PC-9 (cell line): ENCODE measurements at regions not wholly inside any gene's neighbourhood (a gene's known extent, or its start where the extent isn't known, plus 50 kb on each side); places are given as distances from the start of the nearest gene placed in this dataset.

Experiments used
- EZH2 ChIP-seq: fragments of 200-600 bp; sonication (generic); IDR thresholded peaks from 2 replicates; pipeline ENCODE4 v1.8.0; 2017; ENCODE audit warnings: antibody characterized with exemption, low read depth
- TF ChIP-seq, protein P1 (sequence below): fragments of 200-600 bp; sonication (generic); conservative IDR thresholded peaks from 2 replicates; pipeline ENCODE4 v1.6.1; 2017; ENCODE audit warnings: mixed run types, antibody characterized with exemption, mild to moderate bottlenecking, moderate library complexity

DNA sequence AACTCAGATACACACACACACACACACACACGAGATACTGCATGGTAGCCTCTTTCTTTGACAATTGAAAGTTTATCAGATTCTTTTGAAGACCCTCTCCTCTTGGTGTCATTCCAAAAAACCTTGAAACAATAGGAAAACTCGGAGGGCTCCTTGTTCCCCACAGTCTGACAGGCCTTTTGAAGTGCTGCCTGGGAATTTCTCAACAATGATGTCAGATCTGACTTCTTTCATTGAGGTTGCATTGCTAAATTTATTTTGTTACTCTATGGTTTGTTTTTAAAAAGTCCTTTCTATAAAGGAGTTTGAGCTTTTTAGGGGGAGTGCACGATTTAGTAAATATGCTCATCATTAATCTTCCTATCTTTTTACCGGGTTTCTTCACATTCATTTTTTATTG lies 583.9 kb downstream of the SEMA5A start:
- TF ChIP-seq, protein P1, sequence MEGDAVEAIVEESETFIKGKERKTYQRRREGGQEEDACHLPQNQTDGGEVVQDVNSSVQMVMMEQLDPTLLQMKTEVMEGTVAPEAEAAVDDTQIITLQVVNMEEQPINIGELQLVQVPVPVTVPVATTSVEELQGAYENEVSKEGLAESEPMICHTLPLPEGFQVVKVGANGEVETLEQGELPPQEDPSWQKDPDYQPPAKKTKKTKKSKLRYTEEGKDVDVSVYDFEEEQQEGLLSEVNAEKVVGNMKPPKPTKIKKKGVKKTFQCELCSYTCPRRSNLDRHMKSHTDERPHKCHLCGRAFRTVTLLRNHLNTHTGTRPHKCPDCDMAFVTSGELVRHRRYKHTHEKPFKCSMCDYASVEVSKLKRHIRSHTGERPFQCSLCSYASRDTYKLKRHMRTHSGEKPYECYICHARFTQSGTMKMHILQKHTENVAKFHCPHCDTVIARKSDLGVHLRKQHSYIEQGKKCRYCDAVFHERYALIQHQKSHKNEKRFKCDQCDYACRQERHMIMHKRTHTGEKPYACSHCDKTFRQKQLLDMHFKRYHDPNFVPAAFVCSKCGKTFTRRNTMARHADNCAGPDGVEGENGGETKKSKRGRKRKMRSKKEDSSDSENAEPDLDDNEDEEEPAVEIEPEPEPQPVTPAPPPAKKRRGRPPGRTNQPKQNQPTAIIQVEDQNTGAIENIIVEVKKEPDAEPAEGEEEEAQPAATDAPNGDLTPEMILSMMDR = no peak
- TF ChIP-seq EZH2 = no peak
